ENCODE measurements at regions not wholly inside any gene's neighbourhood (a gene's known extent, or its start where the extent isn't known, plus 50 kb on each side); places are given as distances from the start of the nearest gene placed in this dataset.

DNA sequence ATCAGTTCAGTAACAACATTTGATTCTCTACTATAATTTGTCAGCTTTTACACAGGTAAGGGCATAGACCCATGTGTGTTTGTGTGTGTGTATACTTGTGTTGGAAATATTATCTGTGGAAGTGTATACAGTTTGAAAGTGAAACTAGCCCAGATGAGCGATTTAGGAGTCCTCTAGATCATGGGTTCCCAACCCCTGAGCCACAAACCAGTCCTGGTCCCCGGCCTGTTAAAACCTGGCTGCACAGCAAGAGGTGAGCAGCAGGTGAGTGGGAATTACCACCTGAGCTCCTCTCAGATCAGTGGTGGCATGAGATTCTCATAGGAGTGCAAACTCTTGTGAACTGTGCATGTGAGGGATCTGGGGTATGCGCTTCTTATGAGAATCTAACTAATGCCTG, 1221.5 kb upstream of the SORCS1 start:
- WGBS, 2 donors: 79 to 93% methylated on average over 3 of the region's 3 CpGs
- no peaks in the 10 kb centered on the region for H3K9me3 ChIP-seq
- no peaks in the 10 kb centered on the region for H3K4me1 ChIP-seq
- TF ChIP-seq POLR2A (IDR thresholded peaks at IDR 0.05): no peak
- TF ChIP-seq, protein P1, sequence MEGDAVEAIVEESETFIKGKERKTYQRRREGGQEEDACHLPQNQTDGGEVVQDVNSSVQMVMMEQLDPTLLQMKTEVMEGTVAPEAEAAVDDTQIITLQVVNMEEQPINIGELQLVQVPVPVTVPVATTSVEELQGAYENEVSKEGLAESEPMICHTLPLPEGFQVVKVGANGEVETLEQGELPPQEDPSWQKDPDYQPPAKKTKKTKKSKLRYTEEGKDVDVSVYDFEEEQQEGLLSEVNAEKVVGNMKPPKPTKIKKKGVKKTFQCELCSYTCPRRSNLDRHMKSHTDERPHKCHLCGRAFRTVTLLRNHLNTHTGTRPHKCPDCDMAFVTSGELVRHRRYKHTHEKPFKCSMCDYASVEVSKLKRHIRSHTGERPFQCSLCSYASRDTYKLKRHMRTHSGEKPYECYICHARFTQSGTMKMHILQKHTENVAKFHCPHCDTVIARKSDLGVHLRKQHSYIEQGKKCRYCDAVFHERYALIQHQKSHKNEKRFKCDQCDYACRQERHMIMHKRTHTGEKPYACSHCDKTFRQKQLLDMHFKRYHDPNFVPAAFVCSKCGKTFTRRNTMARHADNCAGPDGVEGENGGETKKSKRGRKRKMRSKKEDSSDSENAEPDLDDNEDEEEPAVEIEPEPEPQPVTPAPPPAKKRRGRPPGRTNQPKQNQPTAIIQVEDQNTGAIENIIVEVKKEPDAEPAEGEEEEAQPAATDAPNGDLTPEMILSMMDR (IDR thresholded peaks at IDR 0.05): no peak
- H3K4me3 ChIP-seq: no peak overlapping the region
- no peak for DNase-seq
- intact Hi-C loops (cut with DNase I; ENCODE audit: low total_unique reads): no loop called here
- no peaks in the 10 kb centered on the region for H3K36me3 ChIP-seq (ENCODE audit: low read depth, missing control alignments)
- no peaks in the 10 kb centered on the region for H3K27me3 ChIP-seq
- no peak overlapping the region for H3K27ac ChIP-seq

DNA sequence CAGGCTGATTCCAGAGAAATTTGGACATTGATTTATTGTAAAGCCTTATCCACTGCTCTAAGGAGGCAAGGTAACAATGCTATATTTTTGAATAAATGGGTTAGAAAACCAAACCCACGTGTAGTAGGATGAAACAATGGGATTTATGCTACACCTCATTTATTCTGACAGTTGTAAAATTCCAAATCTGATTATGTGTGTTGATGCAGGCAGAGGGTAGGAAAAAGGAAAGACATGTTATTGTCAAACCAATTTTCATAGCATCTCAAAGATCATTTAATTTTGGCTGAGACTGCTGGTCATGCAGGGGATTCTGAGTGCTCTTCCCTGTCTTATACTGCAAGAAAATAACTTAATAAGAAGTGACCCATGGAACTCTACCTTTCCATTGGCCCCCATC, 1219.9 kb upstream of the SORCS1 start:
- WGBS, 2 donors: 76 to 92% methylated on average over 1 of the region's 1 CpG
- no peak for TF ChIP-seq POLR2A (IDR thresholded peaks at IDR 0.05)
- TF ChIP-seq, protein P1 (IDR thresholded peaks at IDR 0.05): no peak
- intact Hi-C loops (cut with DNase I; ENCODE audit: low total_unique reads): no loop called here

DNA sequence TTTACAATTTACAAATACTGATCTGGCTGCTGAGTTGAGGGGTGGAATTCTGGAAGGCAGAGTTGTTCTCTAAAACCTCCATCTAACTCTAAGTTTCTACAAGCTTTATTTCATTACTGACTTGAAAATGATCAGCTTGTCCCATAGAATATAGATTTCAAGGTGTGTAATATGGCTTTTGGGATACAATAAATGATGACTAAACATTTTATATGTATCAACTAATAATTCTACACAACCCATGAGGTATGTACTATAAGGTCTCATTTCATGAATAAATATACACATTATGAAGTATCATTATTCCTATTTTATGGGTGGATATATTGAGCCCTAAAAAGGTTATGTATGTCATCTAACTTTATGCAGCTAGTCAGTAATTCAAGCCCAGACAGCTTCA, 1214.3 kb upstream of the SORCS1 start:
- no peaks in the 10 kb centered on the region for H3K4me1 ChIP-seq
- H3K36me3 ChIP-seq (ENCODE audit: low read depth, missing control alignments): no peaks in the 10 kb centered on the region
- no peaks in the 10 kb centered on the region for H3K9me3 ChIP-seq
- no peak for DNase-seq
- no peaks in the 10 kb centered on the region for H3K27me3 ChIP-seq
- intact Hi-C loops (cut with DNase I; ENCODE audit: low total_unique reads): no loop called here
- no peak overlapping the region for H3K4me3 ChIP-seq
- TF ChIP-seq POLR2A (IDR thresholded peaks at IDR 0.05): no peak
- TF ChIP-seq, protein P1 (IDR thresholded peaks at IDR 0.05): no peak
- H3K27ac ChIP-seq: no peak overlapping the region

More for the DNA sequence above, 1219.9 kb upstream of the SORCS1 start:
- Histone ChIP-seq H3K36me3 (ENCODE audit: low read depth, missing control alignments) (no peaks in the 10 kb centered on the region), H3K4me3 (no peak overlapping the region), H3K9me3 (no peaks in the 10 kb centered on the region), H3K4me1 (no peaks in the 10 kb centered on the region), H3K27ac (no peak overlapping the region), H3K27me3 (no peaks in the 10 kb centered on the region)
- DNase-seq: no peak

- H3K4me1 ChIP-seq: no peaks in the 10 kb centered on the region
- H3K9me3 ChIP-seq: no peaks in the 10 kb centered on the region
- H3K4me3 ChIP-seq: no peak overlapping the region
- intact Hi-C loops (cut with DNase I; ENCODE audit: low total_unique reads): no loop called here
- TF ChIP-seq POLR2A (IDR thresholded peaks at IDR 0.05): no peak
- TF ChIP-seq, protein P1 (IDR thresholded peaks at IDR 0.05): no peak
- no peak for DNase-seq
- H3K36me3 ChIP-seq (ENCODE audit: low read depth, missing control alignments): no peaks in the 10 kb centered on the region
- H3K27me3 ChIP-seq: no peaks in the 10 kb centered on the region
- no peak overlapping the region for H3K27ac ChIP-seq
Measured at GRCh38 chr10:108375691-108376090, 1211.2 kb upstream of the SORCS1 start.

DNA sequence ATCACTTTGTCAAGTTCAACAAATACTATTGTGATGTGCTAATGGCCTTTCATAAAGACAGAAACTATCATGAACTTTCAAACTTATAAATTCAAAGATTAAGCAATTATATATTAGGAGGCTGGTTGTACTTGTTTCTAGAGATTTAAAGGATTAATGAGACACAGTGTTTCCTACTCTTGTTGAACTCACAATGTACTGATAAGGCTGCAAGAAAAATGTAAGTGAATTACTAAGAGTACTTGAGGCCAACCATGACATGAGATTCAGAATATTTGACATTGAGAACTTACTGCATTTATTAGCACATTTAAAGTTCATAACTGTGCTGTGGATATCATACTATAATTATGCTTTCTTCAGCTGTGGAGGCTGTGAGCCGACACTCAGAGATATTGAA, 1210.5 kb upstream of the SORCS1 start:
- TF ChIP-seq POLR2A (IDR thresholded peaks at IDR 0.05): no peak
- TF ChIP-seq, protein P1 (IDR thresholded peaks at IDR 0.05): no peak
- Histone ChIP-seq H3K27me3 (no peaks in the 10 kb centered on the region), H3K4me3 (no peak overlapping the region), H3K4me1 (no peaks in the 10 kb centered on the region), H3K27ac (no peak overlapping the region), H3K36me3 (ENCODE audit: low read depth, missing control alignments) (no peaks in the 10 kb centered on the region), H3K9me3 (no peaks in the 10 kb centered on the region)
- intact Hi-C loops (cut with DNase I; ENCODE audit: low total_unique reads): no loop called here
- no peak for DNase-seq
- WGBS, 2 donors: 0 to 40% methylated on average over 1 of the region's 1 CpG

Measured in testis (tissue), 2 donors.